ENCODE measurements at regions not wholly inside any gene's neighbourhood (a gene's known extent, or its start where the extent isn't known, plus 50 kb on each side); places are given as distances from the start of the nearest gene placed in this dataset.

GRCh38 chr16:79725051-79725450 lies 124.5 kb upstream of the MAF start:
- TF ChIP-seq ZNF384 (IDR thresholded peaks at IDR 0.05) (no peak), SP1 (IDR thresholded peaks at IDR 0.05) (no peak), FOXM1 (IDR thresholded peaks at IDR 0.05; ENCODE audit: borderline replicate concordance) (no peak), FOXA1 (IDR thresholded peaks at IDR 0.05) (no peak), ARNT (IDR thresholded peaks at IDR 0.05) (no peak), HDGF (IDR thresholded peaks at IDR 0.05; ENCODE audit: borderline replicate concordance) (no peak), PKNOX1 (IDR thresholded peaks at IDR 0.05) (no peak), CTBP1 (IDR thresholded peaks at IDR 0.05; ENCODE audit: borderline replicate concordance) (no peak), TARDBP (IDR thresholded peaks at IDR 0.05) (no peak), FOXK2 (IDR thresholded peaks at IDR 0.05) (no peak), BHLHE40 (IDR thresholded peaks at IDR 0.05; ENCODE audit: borderline replicate concordance) (no peak)
